H9 (cell line): ENCODE measurements at regions not wholly inside any gene's neighbourhood (a gene's known extent, or its start where the extent isn't known, plus 50 kb on each side); places are given as distances from the start of the nearest gene placed in this dataset.

Experiments used
- DNase-seq: peaks from one replicate; pipeline ENCODE4 v3.0.0-alpha.2; 2017
- H2AFZ ChIP-seq: one replicate; pipeline ENCODE4 v1.6.1; 2013; ENCODE audit warnings: mild to moderate bottlenecking, low read length, control low read depth, moderate library complexity
- H2AK5ac ChIP-seq: 2 replicates; pipeline ENCODE4 v1.6.1; 2013; ENCODE audit warnings: low read length, control low read depth, mixed read lengths; ENCODE audit not compliant: insufficient read length
- H2BK120ac ChIP-seq: one replicate; pipeline ENCODE4 v1.6.1; 2013; ENCODE audit warnings: low read depth, mild to moderate bottlenecking, low read length, control low read depth, inconsistent platforms; ENCODE audit not compliant: poor library complexity, severe bottlenecking
- H2BK12ac ChIP-seq: 2 replicates; pipeline ENCODE4 v1.6.1; 2013; ENCODE audit warnings: low read length, control low read depth, mixed read lengths, low read depth; ENCODE audit not compliant: insufficient read length
- H2BK15ac ChIP-seq: 2 replicates; pipeline ENCODE4 v1.6.1; 2013; ENCODE audit warnings: low read depth, low read length, control low read depth
- H2BK20ac ChIP-seq: one replicate; pipeline ENCODE4 v1.6.1; 2013; ENCODE audit warnings: low read depth, mild to moderate bottlenecking, low read length, control low read depth, inconsistent platforms; ENCODE audit not compliant: poor library complexity, severe bottlenecking
- H2BK5ac ChIP-seq: 2 replicates; pipeline ENCODE4 v1.6.1; 2013; ENCODE audit warnings: low read length, control low read depth, mixed read lengths; ENCODE audit not compliant: insufficient read length
- H3K14ac ChIP-seq: 2 replicates; pipeline ENCODE4 v1.6.1; 2013; ENCODE audit warnings: low read length, control low read depth; ENCODE audit not compliant: insufficient read depth
- H3K18ac ChIP-seq: 2 replicates; pipeline ENCODE4 v1.6.1; 2013; ENCODE audit warnings: low read depth, mild to moderate bottlenecking, mixed read lengths, low read length, control low read depth; ENCODE audit not compliant: insufficient read length
- H3K23ac ChIP-seq: 2 replicates; pipeline ENCODE4 v1.6.1; 2013; ENCODE audit warnings: low read length, control low read depth, mixed read lengths, low read depth; ENCODE audit not compliant: insufficient read length
- H3K23me2 ChIP-seq: 2 replicates; pipeline ENCODE4 v1.6.1; 2013; ENCODE audit warnings: low read depth, mild to moderate bottlenecking, mixed read lengths, low read length, control low read depth; ENCODE audit not compliant: insufficient read length, poor library complexity, severe bottlenecking
- H3K27ac ChIP-seq: 2 replicates; pipeline ENCODE4 v1.5.1; 2013; ENCODE audit warnings: low read length, control low read depth, mixed read lengths, low read depth; ENCODE audit not compliant: insufficient read length
- H3K27me3 ChIP-seq: 2 replicates; pipeline ENCODE4 v1.6.1; 2013; ENCODE audit warnings: low read length, control low read depth, inconsistent platforms; ENCODE audit not compliant: insufficient read depth
- H3K4ac ChIP-seq: 2 replicates; pipeline ENCODE4 v1.6.1; 2013; ENCODE audit warnings: low read depth, mild to moderate bottlenecking, control low read depth, inconsistent platforms, low read length, moderate library complexity
- H3K4me1 ChIP-seq: 2 replicates; pipeline ENCODE4 v1.6.1; 2013; ENCODE audit warnings: low read length, control low read depth, inconsistent platforms; ENCODE audit not compliant: insufficient read depth
- H3K4me2 ChIP-seq: 2 replicates; pipeline ENCODE4 v1.6.1; 2013; ENCODE audit warnings: low read length, control low read depth, mixed read lengths; ENCODE audit not compliant: insufficient read length, insufficient read depth
- H3K56ac ChIP-seq: 2 replicates; pipeline ENCODE4 v1.6.1; 2013; ENCODE audit warnings: low read depth, mild to moderate bottlenecking, mixed read lengths, low read length, control low read depth; ENCODE audit not compliant: insufficient read length
- H3K79me1 ChIP-seq: 2 replicates; pipeline ENCODE4 v1.6.1; 2013; ENCODE audit warnings: low read depth, mild to moderate bottlenecking, moderate library complexity, low read length, control low read depth, inconsistent platforms; ENCODE audit not compliant: insufficient read depth, poor library complexity, severe bottlenecking
- H3K79me2 ChIP-seq: 2 replicates; pipeline ENCODE4 v1.6.1; 2013; ENCODE audit warnings: low read length, control low read depth, inconsistent platforms; ENCODE audit not compliant: insufficient read depth
- H3K9ac ChIP-seq: 2 replicates; pipeline ENCODE4 v1.6.1; 2013; ENCODE audit warnings: low read length, control low read depth, mixed read lengths; ENCODE audit not compliant: insufficient read length; ENCODE audit errors: extremely low read depth
- H3K9me3 ChIP-seq: one replicate; pipeline ENCODE4 v1.6.1; 2013; ENCODE audit warnings: low read depth, low read length, inconsistent platforms; ENCODE audit not compliant: control insufficient read depth
- H3T11ph ChIP-seq: one replicate; pipeline ENCODE4 v1.6.1; 2013; ENCODE audit warnings: mild to moderate bottlenecking, low read length, control low read depth, inconsistent platforms
- H4K20me1 ChIP-seq: one replicate; pipeline ENCODE4 v1.6.1; 2013; ENCODE audit not compliant: control insufficient read depth, insufficient read length, insufficient read depth
- H4K5ac ChIP-seq: 2 replicates; pipeline ENCODE4 v1.6.1; 2013; ENCODE audit warnings: low read depth, mild to moderate bottlenecking, mixed read lengths, low read length, control low read depth; ENCODE audit not compliant: insufficient read length
- H4K8ac ChIP-seq: replicated peaks from 2 replicates; pipeline ENCODE4 v1.6.1; 2013; ENCODE audit warnings: low read length, control low read depth, mixed read lengths, low read depth; ENCODE audit not compliant: insufficient read length
- H4K91ac ChIP-seq: 2 replicates; pipeline ENCODE4 v1.6.1; 2013; ENCODE audit warnings: low read depth, mild to moderate bottlenecking, moderate library complexity, mixed read lengths, low read length, control low read depth; ENCODE audit not compliant: insufficient read length
- H3K27ac Mint-ChIP-seq, 3 experiments: 2 replicates in 2 of 3; 3 replicates in 1 of 3; pipeline ENCODE4 v1.8.0; 2020 to 2021; ENCODE audit warnings: mixed read lengths in 3 of 3, mild to moderate bottlenecking in 1 of 3, moderate library complexity in 1 of 3
- H3K27me3 Mint-ChIP-seq: 2 replicates; pipeline ENCODE4 v1.8.0; 2021; ENCODE audit warnings: low read depth, mild to moderate bottlenecking, moderate library complexity, mixed read lengths
- H3K36me3 Mint-ChIP-seq, 3 experiments: 2 replicates in 2 of 3; 3 replicates in 1 of 3; pipeline ENCODE4 v1.8.0; 2020 to 2021; ENCODE audit warnings: low read depth in 3 of 3, mixed read lengths in 3 of 3; ENCODE audit not compliant: insufficient read depth in 1 of 3
- H3K4me1 Mint-ChIP-seq, 2 experiments: 2 replicates each; pipeline ENCODE4 v1.8.0; 2020; ENCODE audit warnings: mixed read lengths in 2 of 2
- H3K4me3 Mint-ChIP-seq, 2 experiments: 2 replicates in 1 of 2; 3 replicates in 1 of 2; pipeline ENCODE4 v1.8.0; 2020 to 2021; ENCODE audit warnings: mild to moderate bottlenecking in 2 of 2, mixed read lengths in 2 of 2, moderate library complexity in 1 of 2
- H3K9me3 Mint-ChIP-seq, 2 experiments: 2 replicates in 1 of 2; 3 replicates in 1 of 2; pipeline ENCODE4 v1.8.0; 2020; ENCODE audit warnings: mild to moderate bottlenecking in 2 of 2, mixed read lengths in 2 of 2, moderate library complexity in 1 of 2
- WGBS: extraction: QIAGEN DNeasy Blood & Tissue Kit; methylation state at CpG from one replicate; pipeline ENCODE4 v1.1.7; 2013; ENCODE audit warnings: missing lambda C conversion rate, low lambda C conversion rate, mixed read lengths; ENCODE audit not compliant: insufficient read length; ENCODE audit errors: extremely low coverage; 5-methylcytosine and 5-hydroxymethylcytosine counted together
- TF ChIP-seq, protein P1 (sequence below): fragments of 200-600 bp; sonication (generic); conservative IDR thresholded peaks from 3 replicates; pipeline ENCODE4 v1.8.0; 2021; ENCODE audit warnings: antibody characterized with exemption, mild to moderate bottlenecking

- Histone ChIP-seq H2BK120ac (no peak overlapping the region), H3T11ph (no peak overlapping the region), H3K27me3 (no peaks in the 10 kb centered on the region), H3K14ac (no peak overlapping the region), H4K20me1 (no peaks in the 10 kb centered on the region), H3K23ac (no peak overlapping the region), H3K27ac (no peak overlapping the region), H3K56ac (no peak overlapping the region), H3K4ac (no peak overlapping the region), H2AFZ (no peak overlapping the region), H2AK5ac (no peak overlapping the region), H3K23me2 (no peaks in the 10 kb centered on the region), H3K4me2 (no peak overlapping the region), H3K9me3 (no peaks in the 10 kb centered on the region), H4K8ac (no peak overlapping the region), H3K18ac (no peak overlapping the region), H3K9ac (no peak overlapping the region), H4K5ac (no peak overlapping the region), H3K4me1 (no peaks in the 10 kb centered on the region), H2BK15ac (no peak overlapping the region), H3K79me2 (no peaks in the 10 kb centered on the region), H2BK5ac (no peak overlapping the region), H2BK20ac (no peak overlapping the region), H4K91ac (no peak overlapping the region), H2BK12ac (no peak overlapping the region), H3K79me1 (no peaks in the 10 kb centered on the region)
- no CpG with 5 or more reads among the region's 2 CpGs for WGBS
- no peak for DNase-seq
- peaks cover 4 to 12% of the 10 kb centered on the region in 2 experiments; a peak in 3 of 4 replicates for H3K4me1 Mint-ChIP-seq
- H3K36me3 Mint-ChIP-seq: no peaks in the 10 kb centered on the region
- no peak overlapping the region for H3K27ac Mint-ChIP-seq
- H3K9me3 Mint-ChIP-seq: no peaks in the 10 kb centered on the region
- H3K4me3 Mint-ChIP-seq: no peak overlapping the region
- H3K27me3 Mint-ChIP-seq: no peaks in the 10 kb centered on the region
- TF ChIP-seq, protein P1, sequence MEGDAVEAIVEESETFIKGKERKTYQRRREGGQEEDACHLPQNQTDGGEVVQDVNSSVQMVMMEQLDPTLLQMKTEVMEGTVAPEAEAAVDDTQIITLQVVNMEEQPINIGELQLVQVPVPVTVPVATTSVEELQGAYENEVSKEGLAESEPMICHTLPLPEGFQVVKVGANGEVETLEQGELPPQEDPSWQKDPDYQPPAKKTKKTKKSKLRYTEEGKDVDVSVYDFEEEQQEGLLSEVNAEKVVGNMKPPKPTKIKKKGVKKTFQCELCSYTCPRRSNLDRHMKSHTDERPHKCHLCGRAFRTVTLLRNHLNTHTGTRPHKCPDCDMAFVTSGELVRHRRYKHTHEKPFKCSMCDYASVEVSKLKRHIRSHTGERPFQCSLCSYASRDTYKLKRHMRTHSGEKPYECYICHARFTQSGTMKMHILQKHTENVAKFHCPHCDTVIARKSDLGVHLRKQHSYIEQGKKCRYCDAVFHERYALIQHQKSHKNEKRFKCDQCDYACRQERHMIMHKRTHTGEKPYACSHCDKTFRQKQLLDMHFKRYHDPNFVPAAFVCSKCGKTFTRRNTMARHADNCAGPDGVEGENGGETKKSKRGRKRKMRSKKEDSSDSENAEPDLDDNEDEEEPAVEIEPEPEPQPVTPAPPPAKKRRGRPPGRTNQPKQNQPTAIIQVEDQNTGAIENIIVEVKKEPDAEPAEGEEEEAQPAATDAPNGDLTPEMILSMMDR: no peak
These were observed 96.0 kb downstream of the PLEKHG1 start for GRCh38 chr6:150695652-150696051.
